ENCODE measurements at regions not wholly inside any gene's neighbourhood (a gene's known extent, or its start where the extent isn't known, plus 50 kb on each side); places are given as distances from the start of the nearest gene placed in this dataset.
A peak's percentile ranks its signal among the peaks of the same experiment; 100 is the strongest.
"Not testable (repeated sequence)": the region's sequence is repeated elsewhere in the genome, so short reads cannot be mapped to it uniquely, and the experiment has no call there.

- Histone ChIP-seq H3K36me3 (no peaks in the 10 kb centered on the region), H3K4me3 (no peak overlapping the region), H3K27me3 (no peaks in the 10 kb centered on the region), H3K9me3 (peaks cover 14 to 71% (median 62%) of the 10 kb centered on the region in 3 donors), H3K27ac (no peak overlapping the region), H3K4me1 (no peaks in the 10 kb centered on the region)
- intact Hi-C loops (cut with DNase I; ENCODE audit: low total_unique reads), result no loop called here
- no peak for TF ChIP-seq CTCF (IDR thresholded peaks at IDR 0.05)
- DNase-seq, result no peak
These were observed 113.7 kb upstream of the SRD5A2 start for GRCh38 chr2:31694444-31694843.

GRCh38 chr2:31693882-31694281 is 113.1 kb upstream of the SRD5A2 start:
- Histone ChIP-seq H3K27ac (no peak overlapping the region), H3K4me3 (no peak overlapping the region), H3K36me3 (no peaks in the 10 kb centered on the region), H3K27me3 (no peaks in the 10 kb centered on the region), H3K4me1 (no peaks in the 10 kb centered on the region), H3K9me3 (peaks cover 14 to 71% (median 56%) of the 10 kb centered on the region in 3 donors)
- intact Hi-C loops (cut with DNase I; ENCODE audit: low total_unique reads), result no loop called here
- no peak for TF ChIP-seq CTCF (IDR thresholded peaks at IDR 0.05)
- DNase-seq, result no peak

GRCh38 chr2:31688282-31688681 is 107.5 kb upstream of the SRD5A2 start:
- H3K36me3 ChIP-seq, result no peaks in the 10 kb centered on the region
- H3K9me3 ChIP-seq, result peaks cover 2 to 43% (median 34%) of the 10 kb centered on the region in 3 donors
- TF ChIP-seq CTCF (IDR thresholded peaks at IDR 0.05), result peak in 1 of 2 experiments; percentile 17
- no peaks in the 10 kb centered on the region for H3K4me1 ChIP-seq
- no peak overlapping the region for H3K27ac ChIP-seq
- H3K27me3 ChIP-seq, result no peaks in the 10 kb centered on the region
- DNase-seq, result no peak
- no peak overlapping the region for H3K4me3 ChIP-seq
- intact Hi-C loops (cut with DNase I; ENCODE audit: low total_unique reads), result no loop called here

GRCh38 chr2:31683506-31683905 is 102.8 kb upstream of the SRD5A2 start:
- H3K4me3 ChIP-seq; H3K27me3 ChIP-seq; intact Hi-C loops (cut with DNase I; ENCODE audit: low total_unique reads); H3K36me3 ChIP-seq; H3K27ac ChIP-seq; H3K4me1 ChIP-seq; DNase-seq: not testable (repeated sequence)
- H3K9me3 ChIP-seq, result peaks cover 0 to 11% (median 9%) of the 10 kb centered on the region in 3 donors

- H3K4me1 ChIP-seq, result no peaks in the 10 kb centered on the region
- no peaks in the 10 kb centered on the region for H3K36me3 ChIP-seq
- H3K27me3 ChIP-seq, result no peaks in the 10 kb centered on the region
- no peak for TF ChIP-seq CTCF (IDR thresholded peaks at IDR 0.05)
- H3K4me3 ChIP-seq, result no peak overlapping the region
- intact Hi-C loops (cut with DNase I; ENCODE audit: low total_unique reads), result no loop called here
- peaks cover 4 to 32% (median 25%) of the 10 kb centered on the region in 3 donors for H3K9me3 ChIP-seq
- no peak overlapping the region for H3K27ac ChIP-seq
- no peak for DNase-seq
These were observed 94.8 kb upstream of the SRD5A2 start for GRCh38 chr2:31675485-31675901.

- Histone ChIP-seq H3K27me3 (no peaks in the 10 kb centered on the region), H3K9me3 (peaks cover 4 to 32% (median 25%) of the 10 kb centered on the region in 3 donors), H3K36me3 (no peaks in the 10 kb centered on the region), H3K4me1 (no peaks in the 10 kb centered on the region), H3K4me3 (no peak overlapping the region), H3K27ac (no peak overlapping the region)
- no peak for DNase-seq
- intact Hi-C loops (cut with DNase I; ENCODE audit: low total_unique reads), result no loop called here
- no peak for TF ChIP-seq CTCF (IDR thresholded peaks at IDR 0.05)
These were observed 93.7 kb upstream of the SRD5A2 start for GRCh38 chr2:31674446-31674845.

All from tibial artery (tissue), 4 donors.